ENCODE measurements at regions not wholly inside any gene's neighbourhood (a gene's known extent, or its start where the extent isn't known, plus 50 kb on each side); places are given as distances from the start of the nearest gene placed in this dataset.

GRCh38 chr1:189607477-189608096 is 870.1 kb downstream of the BRINP3 start:
- TF ChIP-seq, protein P1, sequence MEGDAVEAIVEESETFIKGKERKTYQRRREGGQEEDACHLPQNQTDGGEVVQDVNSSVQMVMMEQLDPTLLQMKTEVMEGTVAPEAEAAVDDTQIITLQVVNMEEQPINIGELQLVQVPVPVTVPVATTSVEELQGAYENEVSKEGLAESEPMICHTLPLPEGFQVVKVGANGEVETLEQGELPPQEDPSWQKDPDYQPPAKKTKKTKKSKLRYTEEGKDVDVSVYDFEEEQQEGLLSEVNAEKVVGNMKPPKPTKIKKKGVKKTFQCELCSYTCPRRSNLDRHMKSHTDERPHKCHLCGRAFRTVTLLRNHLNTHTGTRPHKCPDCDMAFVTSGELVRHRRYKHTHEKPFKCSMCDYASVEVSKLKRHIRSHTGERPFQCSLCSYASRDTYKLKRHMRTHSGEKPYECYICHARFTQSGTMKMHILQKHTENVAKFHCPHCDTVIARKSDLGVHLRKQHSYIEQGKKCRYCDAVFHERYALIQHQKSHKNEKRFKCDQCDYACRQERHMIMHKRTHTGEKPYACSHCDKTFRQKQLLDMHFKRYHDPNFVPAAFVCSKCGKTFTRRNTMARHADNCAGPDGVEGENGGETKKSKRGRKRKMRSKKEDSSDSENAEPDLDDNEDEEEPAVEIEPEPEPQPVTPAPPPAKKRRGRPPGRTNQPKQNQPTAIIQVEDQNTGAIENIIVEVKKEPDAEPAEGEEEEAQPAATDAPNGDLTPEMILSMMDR (IDR thresholded peaks at IDR 0.05): no peak
- TF ChIP-seq POLR2A (IDR thresholded peaks at IDR 0.05): no peak
- TF ChIP-seq EP300 (IDR thresholded peaks at IDR 0.05): no peak
- TF ChIP-seq POLR2AphosphoS5 (IDR thresholded peaks at IDR 0.05): no peak

Data from sigmoid colon (tissue), 4 donors.